C4-2B (cell line): ENCODE measurements at regions not wholly inside any gene's neighbourhood (a gene's known extent, or its start where the extent isn't known, plus 50 kb on each side); places are given as distances from the start of the nearest gene placed in this dataset.

Experiments
- H3K27ac ChIP-seq: fragments of 450-650 bp; 2 replicates; pipeline ENCODE4 v1.5.1; 2017
- ZFX ChIP-seq: fragments of 450-650 bp; IDR thresholded peaks from 2 replicates; pipeline ENCODE4 v1.6.1; 2017
- TF ChIP-seq, protein P1 (sequence below): fragments of 450-650 bp; conservative IDR thresholded peaks from 2 replicates; pipeline ENCODE4 v1.5.1; 2017; ENCODE audit warnings: mild to moderate bottlenecking

DNA sequence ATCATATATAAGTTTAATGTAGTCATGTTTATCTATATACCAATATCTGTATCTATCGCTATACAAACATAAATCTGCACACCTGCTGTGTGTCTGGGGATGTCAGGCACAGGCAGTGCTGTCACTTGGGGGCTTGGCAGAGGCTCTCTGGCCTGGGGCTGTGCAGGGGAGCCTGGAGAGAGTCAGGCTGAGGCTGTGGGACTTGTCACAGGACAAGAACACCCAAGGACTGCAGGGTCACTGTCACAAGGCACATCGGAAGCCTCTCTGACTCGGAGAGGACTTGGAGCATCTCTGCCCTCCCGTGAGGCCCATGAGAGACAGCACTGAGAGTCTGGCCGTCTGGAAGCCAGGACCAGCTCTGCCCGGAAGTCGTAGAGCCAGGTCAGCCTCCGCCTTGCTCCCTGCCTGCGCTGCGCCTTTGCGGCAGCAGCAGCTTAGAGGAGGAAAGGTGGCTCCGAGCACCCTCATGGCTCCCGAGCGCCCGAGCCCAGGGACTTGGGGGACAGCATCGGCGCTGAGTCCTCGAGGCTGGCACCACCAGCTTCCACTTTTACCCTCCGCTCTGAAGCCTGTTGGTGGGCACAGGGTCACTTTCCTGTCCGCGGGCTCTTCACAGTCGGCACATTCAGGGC, 280.3 kb downstream of the NDUFA10 start:
- H3K27ac ChIP-seq, result no peak overlapping the region
- TF ChIP-seq ZFX, result no peak
- TF ChIP-seq, protein P1, sequence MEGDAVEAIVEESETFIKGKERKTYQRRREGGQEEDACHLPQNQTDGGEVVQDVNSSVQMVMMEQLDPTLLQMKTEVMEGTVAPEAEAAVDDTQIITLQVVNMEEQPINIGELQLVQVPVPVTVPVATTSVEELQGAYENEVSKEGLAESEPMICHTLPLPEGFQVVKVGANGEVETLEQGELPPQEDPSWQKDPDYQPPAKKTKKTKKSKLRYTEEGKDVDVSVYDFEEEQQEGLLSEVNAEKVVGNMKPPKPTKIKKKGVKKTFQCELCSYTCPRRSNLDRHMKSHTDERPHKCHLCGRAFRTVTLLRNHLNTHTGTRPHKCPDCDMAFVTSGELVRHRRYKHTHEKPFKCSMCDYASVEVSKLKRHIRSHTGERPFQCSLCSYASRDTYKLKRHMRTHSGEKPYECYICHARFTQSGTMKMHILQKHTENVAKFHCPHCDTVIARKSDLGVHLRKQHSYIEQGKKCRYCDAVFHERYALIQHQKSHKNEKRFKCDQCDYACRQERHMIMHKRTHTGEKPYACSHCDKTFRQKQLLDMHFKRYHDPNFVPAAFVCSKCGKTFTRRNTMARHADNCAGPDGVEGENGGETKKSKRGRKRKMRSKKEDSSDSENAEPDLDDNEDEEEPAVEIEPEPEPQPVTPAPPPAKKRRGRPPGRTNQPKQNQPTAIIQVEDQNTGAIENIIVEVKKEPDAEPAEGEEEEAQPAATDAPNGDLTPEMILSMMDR, result no peak

GRCh38 chr2:239743206-239743605, 281.9 kb downstream of the NDUFA10 start:
- TF ChIP-seq, protein P1, result no peak
- no peak for TF ChIP-seq ZFX
- no peak overlapping the region for H3K27ac ChIP-seq

GRCh38 chr2:239742377-239742776, 282.8 kb downstream of the NDUFA10 start:
- no peak overlapping the region for H3K27ac ChIP-seq
- TF ChIP-seq, protein P1, result no peak
- no peak for TF ChIP-seq ZFX

DNA sequence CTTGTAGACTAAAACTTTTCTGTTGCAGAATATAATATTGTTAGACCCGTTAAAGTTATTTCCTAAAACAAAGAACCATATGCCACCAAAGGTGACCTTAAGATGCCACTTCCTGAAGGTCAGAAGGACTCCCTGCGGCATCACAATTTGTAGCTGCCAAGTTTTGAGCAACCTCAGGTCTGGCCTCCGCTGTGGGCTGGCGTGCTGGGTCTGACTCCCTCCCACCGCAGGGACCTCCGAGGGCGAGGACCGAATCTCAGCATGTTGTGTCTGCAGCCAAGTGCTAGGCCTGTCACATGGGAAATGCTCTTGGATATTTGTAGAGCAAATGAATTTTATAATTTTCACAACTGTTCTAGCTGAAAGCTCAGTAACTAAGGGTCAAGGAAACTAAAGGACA, 285.9 kb downstream of the NDUFA10 start:
- TF ChIP-seq ZFX, result no peak
- TF ChIP-seq, protein P1, result no peak
- H3K27ac ChIP-seq, result no peak overlapping the region

- H3K27ac ChIP-seq, result no peak overlapping the region
- TF ChIP-seq, protein P1, result no peak
- TF ChIP-seq ZFX, result no peak
Measured at GRCh38 chr2:239738159-239738558, 287.0 kb downstream of the NDUFA10 start.

DNA sequence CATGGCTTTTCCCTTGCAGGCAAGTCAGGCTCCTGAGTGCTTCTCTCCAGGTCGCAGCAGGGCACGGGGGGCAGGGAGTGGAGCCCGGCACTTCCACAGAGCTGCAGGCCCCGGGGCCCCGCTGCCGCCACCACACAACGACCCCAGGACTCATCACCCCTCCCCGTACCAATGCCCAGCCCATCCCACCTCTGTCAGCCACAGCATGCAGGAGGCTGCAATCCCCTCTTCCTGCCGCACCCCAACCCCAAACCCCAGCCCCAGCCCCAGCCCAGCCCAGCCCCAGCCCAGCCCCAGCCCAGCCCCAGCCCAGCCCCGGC, 288.0 kb downstream of the NDUFA10 start:
- no peak overlapping the region for H3K27ac ChIP-seq
- TF ChIP-seq, protein P1, result no peak
- TF ChIP-seq ZFX, result no peak

GRCh38 chr2:239736358-239737143, 288.6 kb downstream of the NDUFA10 start:
- H3K27ac ChIP-seq, result no peak overlapping the region
- TF ChIP-seq, protein P1, result no peak; the same call in none of the 2 replicates
- no peak for TF ChIP-seq ZFX
